ENCODE measurements at regions not wholly inside any gene's neighbourhood (a gene's known extent, or its start where the extent isn't known, plus 50 kb on each side); places are given as distances from the start of the nearest gene placed in this dataset.
"Not testable (repeated sequence)": the region's sequence is repeated elsewhere in the genome, so short reads cannot be mapped to it uniquely, and the experiment has no call there.

DNA sequence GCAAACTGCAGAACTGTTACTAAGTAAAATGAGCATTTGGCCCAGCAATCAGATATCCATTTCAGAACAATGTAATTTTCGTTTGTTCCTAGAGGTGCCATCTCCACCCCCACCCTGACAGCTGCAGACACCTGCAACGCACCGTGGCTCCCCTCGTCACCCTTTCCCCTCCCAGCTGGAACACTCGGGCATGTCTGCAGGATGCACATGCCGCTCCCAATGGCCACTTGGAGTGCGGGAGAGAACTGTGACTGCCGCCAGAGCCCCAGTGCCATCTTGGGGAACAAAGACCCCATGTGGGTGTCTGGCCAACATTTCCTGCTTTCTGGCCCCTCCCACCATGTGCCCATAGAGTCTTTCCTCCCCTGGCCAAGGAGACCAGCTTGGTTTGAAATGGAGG is 436.2 kb downstream of the PCDH10 start:
- no peak for DNase-seq

DNA sequence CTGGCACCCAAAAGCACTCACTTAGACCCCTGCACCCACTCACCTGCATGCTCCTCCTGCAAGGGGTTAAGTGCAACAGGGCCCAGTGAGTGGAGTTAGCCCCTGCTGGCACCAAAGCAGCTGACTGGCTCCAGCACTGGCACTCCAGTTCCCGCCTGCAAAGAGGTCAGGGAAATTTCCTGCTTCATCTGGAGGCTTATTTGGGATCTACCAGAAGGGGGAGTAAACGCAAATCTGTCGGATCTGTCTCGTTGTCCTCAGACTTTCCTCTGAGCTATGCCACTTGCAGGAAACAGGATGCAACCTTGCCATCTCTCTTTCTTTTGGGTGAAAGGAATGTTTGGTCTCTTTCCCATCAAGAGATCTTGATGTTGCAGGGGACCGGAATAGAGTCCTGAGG is 435.6 kb downstream of the PCDH10 start:
- DNase-seq, result no peak

DNA sequence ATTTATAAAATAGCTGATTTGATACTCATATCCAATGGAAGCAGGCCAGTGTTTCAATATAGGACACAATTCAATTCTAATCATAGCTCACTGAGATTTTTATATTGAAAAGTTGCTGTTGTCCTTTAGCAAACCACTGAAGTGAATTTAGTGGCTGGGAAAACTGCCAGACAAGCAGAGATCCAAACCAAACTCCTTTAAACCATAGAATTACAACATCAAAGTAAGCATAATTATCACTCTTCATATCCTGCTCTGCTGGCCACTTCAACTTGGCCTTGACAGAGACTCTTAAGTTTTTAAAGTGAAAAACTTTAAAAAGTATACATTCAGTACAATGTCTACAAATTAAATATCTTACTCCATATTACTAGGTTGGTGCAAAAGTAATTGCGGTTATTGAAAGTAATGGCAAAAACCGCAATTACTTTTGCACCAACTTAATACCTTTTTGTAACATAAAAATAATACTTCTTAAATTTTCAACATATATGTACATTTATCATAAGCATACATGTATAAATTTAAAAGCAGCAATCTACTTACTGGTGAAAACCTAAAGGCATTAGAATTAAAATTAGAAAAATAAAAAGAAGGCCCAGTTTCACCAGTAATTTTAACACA is 433.0 kb downstream of the PCDH10 start:
- DNase-seq, result no peak

DNA sequence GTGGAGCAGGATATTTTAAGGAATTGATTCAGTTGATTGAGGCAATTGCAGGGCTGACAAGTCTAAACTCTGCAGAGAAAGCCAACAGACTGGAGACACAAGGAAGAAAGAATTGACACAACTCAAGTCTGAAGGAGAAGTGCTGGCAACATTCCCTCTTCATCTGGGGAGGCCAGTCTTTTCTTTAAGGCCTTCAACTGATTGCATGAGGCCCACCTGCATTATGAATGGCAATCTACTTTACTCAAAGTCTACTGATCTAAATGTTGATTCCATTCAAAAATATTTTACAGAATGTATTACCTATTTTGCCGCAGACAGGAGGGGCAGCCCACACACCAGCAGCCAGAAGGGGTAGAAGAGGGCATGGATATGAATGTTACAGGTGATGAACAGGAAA is 425.2 kb downstream of the PCDH10 start:
- no peak for DNase-seq

DNA sequence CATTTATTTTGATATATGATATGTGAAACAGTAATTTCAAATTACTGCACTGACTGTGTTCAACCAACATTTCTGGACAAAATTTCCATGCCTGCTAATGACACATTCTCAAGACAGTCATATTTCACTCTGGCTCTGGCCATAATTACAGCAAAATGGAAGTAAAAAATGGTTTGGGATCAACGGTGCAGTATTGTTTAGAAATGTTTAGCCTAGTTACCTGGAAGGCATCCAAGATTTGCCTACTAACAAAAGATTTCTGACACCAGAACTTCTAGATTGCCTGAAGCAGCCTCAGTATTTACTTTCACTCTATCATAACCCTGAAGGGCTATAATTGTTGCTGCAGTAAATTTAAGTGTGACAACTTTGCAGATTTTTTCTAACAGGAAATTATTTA is 416.3 kb downstream of the PCDH10 start:
- peak; percentile 87 to 97 for DNase-seq

DNA sequence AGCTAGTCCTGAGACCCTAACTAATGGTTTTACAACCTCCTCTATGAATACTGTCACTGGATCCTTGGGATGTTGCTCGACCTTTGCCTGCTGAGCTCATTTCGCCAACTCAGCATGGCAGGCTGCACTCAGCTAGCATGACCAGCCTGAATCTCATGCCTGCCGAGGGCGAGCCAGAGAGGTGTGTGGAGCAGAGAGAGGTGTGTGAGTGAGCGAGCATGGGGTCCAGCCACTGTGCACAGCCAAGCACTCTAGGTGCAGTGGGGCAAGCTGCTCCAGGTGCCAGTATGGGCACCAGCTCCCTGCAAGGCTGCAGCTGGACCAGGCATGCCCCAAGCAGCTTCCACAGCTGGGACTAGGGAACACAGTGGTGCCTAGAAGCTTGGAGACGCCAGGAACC is 410.9 kb downstream of the PCDH10 start:
- no peak for DNase-seq

DNA sequence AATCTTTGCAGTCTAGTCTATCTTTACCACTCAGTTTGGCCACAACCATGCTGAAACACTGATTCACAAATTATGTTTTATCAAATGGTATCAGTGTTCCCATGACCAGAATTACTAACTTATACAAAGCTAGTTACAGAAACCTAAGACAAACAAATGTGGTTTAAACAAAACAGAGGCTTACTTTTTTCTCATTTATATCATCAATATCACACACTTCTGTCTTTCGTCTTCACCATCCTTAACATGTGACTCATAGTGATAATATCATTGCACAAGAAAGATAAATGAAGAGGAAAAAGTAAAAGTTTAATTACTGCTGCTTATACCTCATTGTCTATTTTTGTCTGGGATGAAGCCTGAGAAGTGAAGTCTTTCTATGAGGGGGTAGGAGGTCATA is 406.6 kb downstream of the PCDH10 start:
- no peak for DNase-seq

DNA sequence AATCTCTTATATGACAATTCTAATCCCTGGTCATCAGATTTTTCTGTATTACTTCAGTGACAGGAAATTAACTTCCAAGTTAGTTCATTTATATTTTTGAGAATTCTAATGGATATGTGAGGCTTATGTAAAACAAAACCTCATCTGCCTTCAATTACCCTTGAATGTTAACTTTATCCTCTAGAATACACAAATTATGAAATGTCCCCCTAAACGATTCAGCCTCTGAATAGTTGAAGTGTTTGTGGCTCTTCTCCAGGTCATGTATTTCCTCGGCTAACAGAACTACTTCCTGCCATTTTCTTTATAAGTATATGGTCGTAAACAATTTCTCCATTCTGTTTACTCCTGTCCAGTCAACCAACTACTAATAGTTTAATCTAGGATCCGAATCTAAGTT is 401.3 kb downstream of the PCDH10 start:
- no peak for DNase-seq

DNA sequence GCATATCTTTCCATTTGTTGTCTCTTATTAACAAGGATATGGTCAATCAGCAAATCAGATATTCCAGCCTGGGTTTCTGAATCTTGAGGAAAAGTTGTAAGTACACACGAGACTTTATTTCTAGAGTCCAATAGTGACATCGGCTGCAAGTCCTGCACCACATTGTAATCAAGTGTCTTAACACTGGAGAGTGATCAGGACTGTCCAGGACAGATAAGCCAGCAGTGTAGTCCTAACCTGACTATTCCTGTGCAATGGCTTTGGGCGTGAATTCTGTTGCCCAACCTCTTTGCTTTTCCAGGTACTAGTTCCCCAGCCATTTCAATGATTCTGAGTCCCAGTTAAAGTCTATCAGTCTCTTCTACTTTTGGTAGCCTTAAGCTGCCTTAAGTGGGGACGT is 395.0 kb downstream of the PCDH10 start:
- DNase-seq, result no peak

DNA sequence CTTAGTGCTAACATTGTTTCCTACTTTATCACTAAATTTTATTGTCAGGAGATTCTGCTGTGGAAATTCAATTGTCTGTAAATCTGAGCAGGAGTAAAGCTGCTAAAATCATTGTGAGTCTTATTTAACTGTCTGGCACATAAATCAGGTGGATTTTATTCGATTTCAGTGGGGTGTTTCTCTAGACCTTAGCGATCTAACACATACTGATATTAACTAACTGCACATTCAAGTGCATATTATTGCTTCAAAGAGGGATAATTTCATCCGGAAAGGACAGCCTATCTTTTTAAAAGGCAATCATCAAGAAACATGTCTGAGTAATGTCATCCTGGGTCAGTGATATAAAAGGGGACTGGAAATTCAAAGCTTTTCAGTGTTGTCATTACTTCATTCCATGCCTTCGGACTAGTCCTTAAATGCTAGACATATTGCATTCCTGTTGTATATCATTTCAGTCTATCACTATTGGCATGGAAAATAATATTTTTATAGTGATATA is 388.7 kb downstream of the PCDH10 start:
- no peak for DNase-seq

DNA sequence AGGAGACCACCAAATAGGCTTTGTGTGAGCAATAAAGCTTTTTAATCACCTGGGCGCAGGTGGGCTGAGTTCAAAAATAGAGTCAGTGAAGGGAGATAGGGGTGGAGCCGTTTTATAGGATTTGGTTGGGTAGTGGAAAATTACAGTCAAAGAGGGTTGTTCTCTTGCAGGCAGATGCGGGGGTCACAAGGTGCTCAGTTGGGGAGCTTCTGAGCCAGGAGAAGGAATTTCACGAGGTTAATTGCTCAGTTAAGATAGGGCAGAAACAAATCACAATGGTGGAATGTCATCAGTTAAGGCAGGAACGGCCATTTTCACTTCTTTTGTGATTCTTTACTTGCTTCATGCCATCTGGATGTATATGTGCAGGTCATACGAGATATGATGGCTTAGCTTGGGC is 385.1 kb downstream of the PCDH10 start:
- not testable (repeated sequence) for DNase-seq

DNA sequence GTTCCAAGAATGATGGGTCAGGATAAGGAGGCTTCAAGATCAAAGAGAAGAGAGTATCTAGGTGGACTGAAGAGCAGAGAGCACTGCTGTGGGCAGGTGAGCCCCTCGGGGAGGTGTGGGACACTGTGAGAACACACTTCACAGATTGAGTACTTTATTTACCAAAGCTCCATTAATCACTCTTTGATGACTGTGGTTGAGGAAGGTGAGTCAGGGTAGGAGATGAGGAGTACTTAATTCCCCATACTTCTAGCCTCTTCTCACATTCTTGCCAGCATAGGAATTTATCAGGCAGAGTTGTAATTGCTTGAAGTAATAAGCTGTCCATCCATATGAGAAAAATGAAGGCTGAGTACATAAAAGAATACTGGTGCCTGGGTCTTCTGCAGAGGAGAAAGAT is 375.3 kb downstream of the PCDH10 start:
- DNase-seq, result no peak

DNA sequence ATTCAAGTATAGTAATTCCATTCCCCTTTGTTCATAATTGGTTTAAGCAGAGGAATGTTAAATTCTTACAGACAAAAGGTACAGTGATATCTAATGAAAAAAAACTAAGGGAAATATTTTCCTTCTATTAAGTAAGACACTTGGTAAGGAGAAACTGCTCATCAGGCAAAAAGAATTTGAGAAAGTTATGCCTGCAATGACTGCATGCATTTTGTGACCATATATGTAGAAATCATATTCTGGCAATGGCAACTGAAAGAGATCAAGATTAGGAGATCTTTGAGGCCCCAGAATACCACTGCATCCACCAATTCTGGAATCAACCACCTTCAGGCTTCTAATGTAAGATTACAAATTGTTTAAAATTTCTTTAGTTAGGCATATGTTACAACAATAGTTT is 364.8 kb downstream of the PCDH10 start:
- no peak for DNase-seq

DNA sequence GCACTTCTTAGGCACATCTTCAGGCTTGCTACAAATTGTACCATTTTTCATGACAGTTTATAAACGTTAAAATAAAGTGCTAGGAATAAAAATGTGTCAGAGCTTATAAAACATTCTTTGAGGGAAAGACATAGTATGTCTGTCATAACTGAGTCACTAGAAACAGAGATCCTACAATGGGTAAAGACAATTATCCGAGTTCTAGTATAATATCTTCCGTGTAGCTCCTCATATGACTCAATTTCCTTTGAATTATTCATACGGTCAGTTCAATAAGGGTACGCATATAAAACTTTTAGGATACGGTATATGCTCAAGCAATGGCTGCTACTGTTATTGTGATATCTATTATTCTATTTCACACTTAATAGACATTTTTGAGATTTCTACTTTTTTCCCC is 349.1 kb downstream of the PCDH10 start:
- DNase-seq, result no peak

DNA sequence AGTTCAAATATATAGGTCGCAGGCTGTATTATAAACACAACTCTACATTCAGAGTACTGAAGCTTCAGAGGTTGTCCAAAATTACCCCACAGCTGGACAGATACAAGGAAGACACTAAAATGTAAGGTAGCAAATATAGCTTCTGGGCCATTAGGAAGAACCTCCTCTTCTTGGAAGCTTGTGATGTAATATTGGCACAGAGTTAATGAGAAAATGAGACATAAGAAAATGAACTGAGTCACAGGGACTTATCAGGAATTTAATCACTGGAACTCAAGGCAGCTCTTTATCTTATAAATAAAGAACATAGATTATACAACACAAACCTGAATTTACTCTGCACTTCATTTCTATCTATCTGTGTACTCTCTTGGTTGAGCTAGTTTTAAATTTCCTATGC is 344.7 kb downstream of the PCDH10 start:
- DNase-seq, result no peak

DNA sequence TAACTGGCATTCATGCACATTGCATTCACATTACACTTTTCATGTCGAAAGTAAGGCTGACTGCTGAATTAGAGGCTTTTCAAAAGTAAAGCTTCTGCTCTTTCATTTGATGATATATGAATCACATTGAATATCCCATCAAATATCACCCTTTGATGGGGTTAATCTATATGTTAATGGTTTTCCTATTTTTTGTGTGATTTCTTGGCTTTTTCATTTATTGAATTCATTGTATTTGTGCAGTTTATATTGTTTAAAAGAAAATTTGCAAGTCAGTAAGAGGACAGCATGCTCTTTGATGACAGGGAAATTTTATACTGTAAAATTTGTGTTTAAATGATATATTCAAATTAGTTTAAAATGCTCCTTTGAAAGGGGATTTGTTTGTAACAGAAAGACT is 344.1 kb downstream of the PCDH10 start:
- no peak for DNase-seq

DNA sequence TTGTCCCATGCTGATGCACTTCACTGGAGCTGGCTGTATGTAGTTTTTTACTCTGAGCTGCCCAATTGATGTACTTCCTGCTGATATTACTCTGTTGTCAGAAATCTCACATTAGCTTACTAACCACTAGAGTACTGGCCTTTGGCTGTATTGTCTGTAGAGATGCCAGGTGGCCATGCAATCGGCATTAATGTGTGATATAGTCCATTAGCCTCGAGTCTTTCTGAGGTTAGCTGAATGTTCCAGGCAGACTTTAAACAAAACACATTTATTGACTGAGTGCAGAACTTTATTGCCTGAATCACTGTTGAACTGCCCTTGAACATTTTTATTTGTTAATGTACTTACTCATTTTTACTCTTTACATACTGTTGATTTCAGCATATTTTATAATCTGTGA is 335.2 kb downstream of the PCDH10 start:
- no peak for DNase-seq

DNA sequence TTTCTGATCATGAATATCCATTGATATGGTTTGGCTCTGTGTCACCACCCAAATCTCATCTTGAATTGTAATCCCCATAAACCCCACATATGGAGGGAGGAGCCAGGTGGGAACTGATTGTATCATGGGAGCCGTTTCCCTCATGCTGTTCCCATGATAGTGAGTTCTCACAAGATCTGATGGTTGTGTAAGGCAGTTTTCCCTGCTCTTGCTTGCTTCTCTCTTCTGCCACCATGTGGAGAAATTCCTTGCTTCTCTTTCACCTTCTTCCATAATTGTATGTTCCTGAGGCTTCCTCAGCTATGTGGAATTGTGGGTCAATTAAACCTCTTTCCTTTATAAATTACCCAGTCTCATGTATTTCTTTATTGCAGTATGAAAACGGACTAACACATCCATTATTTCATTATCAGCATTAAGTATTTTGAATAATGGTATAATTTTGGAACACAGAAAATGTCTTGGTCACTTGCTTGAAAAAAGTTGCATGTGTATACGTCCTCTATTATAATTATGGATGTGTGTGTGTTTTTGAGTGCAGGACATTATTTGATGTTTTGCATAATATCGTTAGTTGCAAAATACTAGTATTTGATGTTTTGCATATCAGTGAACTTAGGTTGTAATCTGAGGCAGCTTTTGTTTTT is 334.6 kb downstream of the PCDH10 start:
- no peak for DNase-seq

DNA sequence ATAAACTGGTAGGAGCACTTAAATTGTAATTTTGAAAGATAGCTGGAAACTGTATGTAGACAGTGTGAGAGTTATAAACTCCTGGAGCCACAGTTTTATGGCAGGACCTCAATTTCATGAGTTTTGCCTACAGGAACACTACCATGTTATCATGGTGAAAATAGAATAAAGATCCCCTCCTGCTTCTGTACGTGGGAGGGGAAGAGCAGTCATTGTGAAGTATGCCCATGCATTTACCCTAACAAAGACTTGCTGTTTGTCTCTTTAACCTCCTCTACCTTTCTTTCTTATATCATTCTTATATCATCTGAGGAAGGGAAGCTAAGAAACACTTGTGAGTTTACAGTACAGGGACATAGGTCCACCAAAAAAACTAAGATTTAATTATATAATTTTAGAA is 327.0 kb downstream of the PCDH10 start:
- DNase-seq, result no peak

DNA sequence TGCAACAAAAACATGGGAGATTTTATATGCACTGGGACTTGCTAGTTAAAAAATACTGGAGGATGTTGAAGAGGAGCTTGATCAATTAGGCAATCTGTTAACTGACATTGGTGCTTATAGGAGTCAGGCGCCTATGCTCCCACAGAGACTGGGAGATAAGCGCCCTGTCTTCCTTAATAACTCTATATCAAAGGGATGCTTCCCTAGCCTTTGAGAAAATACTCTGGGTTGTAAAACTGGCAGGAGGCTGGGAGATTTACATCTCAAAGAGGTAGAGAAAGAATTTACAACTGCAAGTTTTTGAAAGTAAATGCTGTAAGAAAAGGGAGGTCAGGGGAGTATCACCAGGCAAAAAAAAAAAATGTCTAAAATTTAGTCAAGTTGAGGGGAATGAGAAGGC is 325.4 kb downstream of the PCDH10 start:
- DNase-seq, result no peak

DNA sequence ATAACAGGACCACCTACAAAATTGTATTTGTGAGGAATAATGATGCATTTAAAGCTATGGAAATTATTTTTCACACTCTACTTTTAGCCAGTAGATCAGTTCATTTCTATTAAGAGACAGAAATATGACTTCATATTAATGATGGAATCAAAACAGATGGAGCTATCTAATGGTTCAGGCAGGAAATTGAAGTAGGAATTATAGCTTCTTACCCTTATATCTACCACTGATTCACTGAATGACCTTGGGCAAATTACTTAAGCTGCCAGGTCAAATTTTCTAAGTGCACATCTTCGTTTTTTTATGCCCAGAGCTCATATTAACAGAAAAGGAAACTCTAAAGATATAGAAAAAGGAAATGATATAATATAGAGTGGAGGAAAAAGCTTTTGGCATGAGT is 323.1 kb downstream of the PCDH10 start:
- DNase-seq, result no peak

DNA sequence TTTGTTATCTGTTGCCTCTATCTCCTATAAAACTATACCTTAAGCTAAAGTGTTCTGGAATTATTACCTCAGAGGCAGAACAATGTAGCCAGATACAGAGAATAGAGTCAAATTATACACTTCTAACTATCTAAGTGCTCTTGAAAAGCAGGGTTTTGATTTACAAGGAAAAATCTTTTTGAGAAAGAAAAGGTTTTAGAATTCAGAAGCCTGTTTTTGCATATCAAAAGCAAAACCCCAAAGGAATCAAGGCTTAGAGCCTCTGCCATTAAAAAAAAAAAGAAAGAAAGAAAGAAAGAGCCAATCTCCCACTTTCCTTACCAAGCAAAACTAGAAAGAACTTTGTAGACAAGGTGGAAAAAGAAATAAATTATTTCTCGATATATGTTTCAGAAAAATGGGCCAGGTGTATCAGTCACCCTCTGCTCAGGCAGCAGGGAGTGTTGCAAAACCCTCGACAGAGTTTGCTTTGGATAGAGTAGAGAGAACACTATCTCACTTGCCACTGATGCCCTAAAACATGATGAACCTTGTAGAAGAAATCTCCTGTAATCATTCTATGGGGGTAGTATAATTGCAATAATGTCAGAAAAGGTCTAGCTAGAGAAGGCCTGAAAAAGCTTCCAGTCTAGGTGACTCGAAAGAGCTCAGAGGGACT is 318.3 kb downstream of the PCDH10 start:
- DNase-seq, result no peak

DNA sequence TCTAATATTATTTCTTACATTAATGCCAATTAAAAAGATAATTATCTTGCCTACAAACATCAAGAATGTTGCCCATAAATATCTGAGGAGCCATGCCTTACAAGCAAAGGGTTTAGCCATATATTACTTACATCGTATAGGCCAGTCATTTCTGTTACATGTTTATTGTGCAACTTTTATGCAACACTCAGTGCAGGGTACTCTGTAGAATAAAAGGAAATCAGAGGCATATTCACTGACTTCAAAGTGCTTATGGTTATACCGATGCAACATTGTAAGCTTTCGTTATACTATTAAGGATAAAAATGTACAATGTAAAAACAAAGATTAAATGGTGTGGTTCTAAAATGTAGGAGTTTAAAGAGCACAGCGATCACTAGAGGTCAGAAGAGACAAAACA is 315.9 kb downstream of the PCDH10 start:
- no peak for DNase-seq

DNA sequence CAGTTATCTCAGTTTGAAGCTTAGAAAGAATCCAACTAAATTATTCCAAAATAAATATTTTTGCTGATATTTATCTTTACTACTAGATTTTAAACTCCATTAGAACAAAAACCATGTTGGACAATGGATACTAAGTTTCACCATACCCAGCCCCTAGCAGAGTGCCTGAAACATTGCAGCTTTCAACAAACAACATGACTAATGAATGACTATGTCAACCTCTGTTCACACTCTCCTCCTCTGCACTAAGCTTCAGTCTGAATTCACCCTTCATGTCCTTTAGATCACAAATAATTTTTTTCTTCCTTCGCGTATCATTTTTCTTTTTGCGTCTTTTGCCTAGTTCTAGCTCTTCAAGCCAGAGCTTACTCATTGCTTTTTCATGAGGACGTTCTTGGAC is 315.2 kb downstream of the PCDH10 start:
- no peak for DNase-seq

DNA sequence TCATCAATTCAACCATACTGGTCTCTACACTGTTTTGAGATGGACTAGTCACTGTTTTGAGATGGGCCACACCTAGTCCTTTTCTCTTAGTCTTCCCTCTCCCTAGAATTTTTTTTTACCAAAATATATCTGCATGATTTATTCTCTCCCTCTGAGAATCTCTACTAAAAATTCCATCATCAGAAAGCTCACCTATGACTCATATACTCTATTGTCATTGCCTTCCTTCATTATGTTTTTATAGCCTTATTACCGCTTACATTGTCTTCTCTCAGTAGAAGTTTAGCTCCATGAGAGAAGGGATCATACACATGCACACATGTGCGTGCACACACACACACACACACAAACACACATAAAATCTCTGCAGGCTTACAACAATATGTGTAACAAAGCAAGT is 303.6 kb downstream of the PCDH10 start:
- DNase-seq, result no peak

Data from NCI-H2081 (cell line).